Neural progenitor cell (in vitro differentiated cells): ENCODE measurements at regions not wholly inside any gene's neighbourhood (a gene's known extent, or its start where the extent isn't known, plus 50 kb on each side); places are given as distances from the start of the nearest gene placed in this dataset.
A peak's percentile ranks its signal among the peaks of the same experiment; 100 is the strongest.

Source experiments
- DNase-seq: peaks from one replicate; pipeline ENCODE4 v3.0.0-alpha.2; 2016; ENCODE audit warnings: low spot score
- H2AFZ ChIP-seq: fragments of 200-600 bp; sonication (generic); replicated peaks from 2 replicates; pipeline ENCODE4 v1.6.1; 2016; ENCODE audit warnings: antibody characterized with exemption
- H3F3A ChIP-seq: fragments of 200-600 bp; sonication (generic); 2 replicates; pipeline ENCODE4 v1.6.1; 2016; ENCODE audit warnings: antibody characterized with exemption, low read depth
- H3K27ac ChIP-seq: fragments of 200-600 bp; sonication (generic); 2 replicates; pipeline ENCODE4 v1.5.1; 2016; ENCODE audit warnings: mild to moderate bottlenecking
- H3K27me3 ChIP-seq: fragments of 200-600 bp; sonication (generic); 2 replicates; pipeline ENCODE4 v1.6.1; 2016; ENCODE audit warnings: mild to moderate bottlenecking, moderate library complexity
- H3K36me3 ChIP-seq: fragments of 200-600 bp; sonication (generic); 2 replicates; pipeline ENCODE4 v1.5.1; 2016
- H3K4me1 ChIP-seq: fragments of 200-600 bp; sonication (generic); 2 replicates; pipeline ENCODE4 v1.6.1; 2016; ENCODE audit warnings: mixed run types
- H3K4me2 ChIP-seq: fragments of 200-600 bp; sonication (generic); 2 replicates; pipeline ENCODE4 v1.6.1; 2016
- H3K4me3 ChIP-seq: fragments of 200-600 bp; sonication (generic); 2 replicates; pipeline ENCODE4 v1.5.1; 2016
- H3K79me2 ChIP-seq: fragments of 200-600 bp; sonication (generic); 2 replicates; pipeline ENCODE4 v1.6.1; 2016; ENCODE audit warnings: low read depth
- H3K9ac ChIP-seq: fragments of 200-600 bp; sonication (generic); 2 replicates; pipeline ENCODE4 v1.6.1; 2016
- H3K9me3 ChIP-seq: fragments of 200-600 bp; sonication (generic); 2 replicates; pipeline ENCODE4 v1.5.1; 2016; ENCODE audit warnings: low read depth
- H4K20me1 ChIP-seq: fragments of 200-600 bp; sonication (generic); 2 replicates; pipeline ENCODE4 v1.6.1; 2016; ENCODE audit warnings: low read depth
- H3K27ac Mint-ChIP-seq: 3 replicates; pipeline ENCODE4 v1.8.0; 2021; ENCODE audit warnings: mixed read lengths
- H3K27me3 Mint-ChIP-seq: 2 replicates; pipeline ENCODE4 v1.8.0; 2022; ENCODE audit warnings: low read depth, mild to moderate bottlenecking, inconsistent platforms, moderate library complexity, mixed read lengths; ENCODE audit not compliant: insufficient read depth
- H3K36me3 Mint-ChIP-seq: 3 replicates; pipeline ENCODE4 v1.8.0; 2021; ENCODE audit warnings: mixed read lengths
- H3K4me1 Mint-ChIP-seq: 3 replicates; pipeline ENCODE4 v1.8.0; 2021; ENCODE audit warnings: mixed read lengths
- H3K4me3 Mint-ChIP-seq: 3 replicates; pipeline ENCODE4 v1.8.0; 2021; ENCODE audit warnings: mild to moderate bottlenecking, moderate library complexity, mixed read lengths
- H3K9me3 Mint-ChIP-seq: 3 replicates; pipeline ENCODE4 v1.8.0; 2020; ENCODE audit warnings: mixed read lengths
- EZH2 ChIP-seq: fragments of 200-600 bp; sonication (generic); IDR thresholded peaks from 2 replicates; pipeline ENCODE4 v1.6.1; 2017; ENCODE audit warnings: antibody characterized with exemption, mild to moderate bottlenecking, moderate library complexity
- EZH2phosphoT487 ChIP-seq: fragments of 200-600 bp; sonication (generic); IDR thresholded peaks from 2 replicates; pipeline ENCODE4 v1.6.1; 2017; ENCODE audit warnings: antibody characterized with exemption
- TF ChIP-seq, protein P1 (sequence below): fragments of 200-600 bp; sonication (generic); IDR thresholded peaks from 2 replicates; pipeline ENCODE4 v1.5.1; 2017; ENCODE audit warnings: antibody characterized with exemption, mild to moderate bottlenecking

DNA sequence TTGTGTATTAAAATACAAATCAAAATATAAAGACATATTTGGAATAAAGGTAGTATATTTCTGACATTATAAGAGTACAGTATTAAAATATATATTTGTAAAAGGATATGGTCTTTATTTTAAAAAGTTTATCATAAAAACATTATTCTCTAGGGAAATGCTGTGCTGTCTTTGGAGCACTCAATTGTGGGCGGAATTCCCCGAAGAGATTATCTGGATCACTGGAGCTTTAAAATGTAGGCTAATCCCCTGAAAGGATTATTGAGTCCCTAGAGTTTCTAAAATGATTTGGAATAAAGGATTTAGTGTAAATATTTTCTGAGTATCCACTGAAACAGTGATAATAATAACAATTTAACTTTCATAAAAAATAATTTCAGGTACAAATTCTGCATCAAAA lies 1239.4 kb downstream of the TECRL start:
- H3K27me3 ChIP-seq, result no peaks in the 10 kb centered on the region
- H2AFZ ChIP-seq, result no peak overlapping the region
- no peaks in the 10 kb centered on the region for H3K79me2 ChIP-seq
- Mint-ChIP-seq H3K4me1 (peaks cover 35% of the 10 kb centered on the region), H3K36me3 (no peaks in the 10 kb centered on the region), H3K27me3 (peaks cover 5% of the 10 kb centered on the region), H3K27ac (no peak overlapping the region), H3K4me3 (no peak overlapping the region), H3K9me3 (no peaks in the 10 kb centered on the region)
- no peak overlapping the region for H3K4me3 ChIP-seq
- TF ChIP-seq EZH2phosphoT487, result no peak
- no peak for TF ChIP-seq EZH2
- TF ChIP-seq, protein P1, sequence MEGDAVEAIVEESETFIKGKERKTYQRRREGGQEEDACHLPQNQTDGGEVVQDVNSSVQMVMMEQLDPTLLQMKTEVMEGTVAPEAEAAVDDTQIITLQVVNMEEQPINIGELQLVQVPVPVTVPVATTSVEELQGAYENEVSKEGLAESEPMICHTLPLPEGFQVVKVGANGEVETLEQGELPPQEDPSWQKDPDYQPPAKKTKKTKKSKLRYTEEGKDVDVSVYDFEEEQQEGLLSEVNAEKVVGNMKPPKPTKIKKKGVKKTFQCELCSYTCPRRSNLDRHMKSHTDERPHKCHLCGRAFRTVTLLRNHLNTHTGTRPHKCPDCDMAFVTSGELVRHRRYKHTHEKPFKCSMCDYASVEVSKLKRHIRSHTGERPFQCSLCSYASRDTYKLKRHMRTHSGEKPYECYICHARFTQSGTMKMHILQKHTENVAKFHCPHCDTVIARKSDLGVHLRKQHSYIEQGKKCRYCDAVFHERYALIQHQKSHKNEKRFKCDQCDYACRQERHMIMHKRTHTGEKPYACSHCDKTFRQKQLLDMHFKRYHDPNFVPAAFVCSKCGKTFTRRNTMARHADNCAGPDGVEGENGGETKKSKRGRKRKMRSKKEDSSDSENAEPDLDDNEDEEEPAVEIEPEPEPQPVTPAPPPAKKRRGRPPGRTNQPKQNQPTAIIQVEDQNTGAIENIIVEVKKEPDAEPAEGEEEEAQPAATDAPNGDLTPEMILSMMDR, result no peak
- H3K27ac ChIP-seq, result no peak overlapping the region
- no peaks in the 10 kb centered on the region for H3K9me3 ChIP-seq
- H3K9ac ChIP-seq, result no peak overlapping the region
- H3K4me2 ChIP-seq, result peak overlapping the region; percentile 57
- H3K4me1 ChIP-seq, result peaks cover 19% of the 10 kb centered on the region
- no peaks in the 10 kb centered on the region for H3K36me3 ChIP-seq
- no peaks in the 10 kb centered on the region for H3F3A ChIP-seq
- no peaks in the 10 kb centered on the region for H4K20me1 ChIP-seq
- DNase-seq, result peak; percentile 69

- no peak overlapping the region for H3K4me3 Mint-ChIP-seq
- no peaks in the 10 kb centered on the region for H3F3A ChIP-seq
- peaks cover 2% of the 10 kb centered on the region for H3K27me3 Mint-ChIP-seq
- no peak for DNase-seq
- no peak overlapping the region for H3K4me3 ChIP-seq
- H3K9me3 Mint-ChIP-seq, result peaks cover 4% of the 10 kb centered on the region
- TF ChIP-seq, protein P1, result no peak
- TF ChIP-seq EZH2 (no peak), EZH2phosphoT487 (no peak)
- no peaks in the 10 kb centered on the region for H4K20me1 ChIP-seq
- no peak overlapping the region for H2AFZ ChIP-seq
- H3K4me1 Mint-ChIP-seq, result no peaks in the 10 kb centered on the region
- no peaks in the 10 kb centered on the region for H3K4me1 ChIP-seq
- H3K4me2 ChIP-seq, result no peak overlapping the region
- no peaks in the 10 kb centered on the region for H3K9me3 ChIP-seq
- no peaks in the 10 kb centered on the region for H3K79me2 ChIP-seq
- H3K36me3 ChIP-seq, result no peaks in the 10 kb centered on the region
- no peak overlapping the region for H3K27ac ChIP-seq
- H3K36me3 Mint-ChIP-seq, result no peaks in the 10 kb centered on the region
- no peak overlapping the region for H3K27ac Mint-ChIP-seq
- no peaks in the 10 kb centered on the region for H3K27me3 ChIP-seq
- H3K9ac ChIP-seq, result no peak overlapping the region
Measured at GRCh38 chr4:63155561-63155960, 1253.7 kb downstream of the TECRL start.

- H3K4me2 ChIP-seq, result no peak overlapping the region
Measured at GRCh38 chr4:63123441-63123840, 1285.8 kb downstream of the TECRL start.

More at GRCh38 chr4:63123441-63123840, 1285.8 kb downstream of the TECRL start:
- Mint-ChIP-seq H3K9me3 (no peaks in the 10 kb centered on the region), H3K4me1 (no peaks in the 10 kb centered on the region), H3K36me3 (no peaks in the 10 kb centered on the region), H3K27me3 (no peaks in the 10 kb centered on the region), H3K4me3 (no peak overlapping the region), H3K27ac (no peak overlapping the region)
- Histone ChIP-seq H3K27ac (no peak overlapping the region), H3K27me3 (no peaks in the 10 kb centered on the region), H3K4me1 (no peaks in the 10 kb centered on the region), H3K9me3 (no peaks in the 10 kb centered on the region), H4K20me1 (no peaks in the 10 kb centered on the region), H3K9ac (no peak overlapping the region), H3K79me2 (no peaks in the 10 kb centered on the region), H3F3A (no peaks in the 10 kb centered on the region), H3K4me3 (no peak overlapping the region), H2AFZ (no peak overlapping the region), H3K36me3 (no peaks in the 10 kb centered on the region)
- DNase-seq, result no peak
- no peak for TF ChIP-seq EZH2phosphoT487
- TF ChIP-seq, protein P1, result no peak
- no peak for TF ChIP-seq EZH2
